Muscle layer of duodenum (tissue), 2 donors: ENCODE measurements at regions not wholly inside any gene's neighbourhood (a gene's known extent, or its start where the extent isn't known, plus 50 kb on each side); places are given as distances from the start of the nearest gene placed in this dataset.
A peak's percentile ranks its signal among the peaks of the same experiment; 100 is the strongest.
"Not testable (repeated sequence)": the region's sequence is repeated elsewhere in the genome, so short reads cannot be mapped to it uniquely, and the experiment has no call there.

Source experiments
- H3K27ac ChIP-seq: one replicate; pipeline ENCODE4 v1.7.0; 2013; ENCODE audit warnings: mild to moderate bottlenecking, low read length
- H3K27me3 ChIP-seq: one replicate; pipeline ENCODE4 v1.7.0; 2013; ENCODE audit warnings: low read depth, mild to moderate bottlenecking, control low read depth, low read length
- H3K36me3 ChIP-seq, 2 donors: one replicate each; pipeline ENCODE4 v1.7.0; 2013; ENCODE audit warnings: low read length in 2 of 2, control low read depth in 1 of 2, mild to moderate bottlenecking in 1 of 2; ENCODE audit not compliant: insufficient read depth in 2 of 2, control insufficient read depth in 1 of 2
- H3K4me1 ChIP-seq, 2 donors: one replicate each; pipeline ENCODE4 v1.7.0; 2013; ENCODE audit warnings: low read length in 2 of 2, mild to moderate bottlenecking in 2 of 2, control low read depth in 1 of 2, moderate library complexity in 1 of 2; ENCODE audit not compliant: insufficient read depth in 2 of 2, control insufficient read depth in 1 of 2
- H3K4me3 ChIP-seq, 2 donors: one replicate each; pipeline ENCODE4 v1.7.0; 2013; ENCODE audit warnings: low read length in 2 of 2, low read depth in 1 of 2, mild to moderate bottlenecking in 1 of 2
- H3K9me3 ChIP-seq, 2 donors: one replicate each; pipeline ENCODE4 v1.7.0; 2013; ENCODE audit warnings: low read length in 2 of 2, control low read depth in 1 of 2, mild to moderate bottlenecking in 1 of 2; ENCODE audit not compliant: control insufficient read depth in 1 of 2
- donor health status: healthy.

- no peak overlapping the region for H3K4me3 ChIP-seq
- no peaks in the 10 kb centered on the region for H3K9me3 ChIP-seq
- no peaks in the 10 kb centered on the region for H3K4me1 ChIP-seq
- H3K27ac ChIP-seq = no peak overlapping the region
- H3K27me3 ChIP-seq = no peaks in the 10 kb centered on the region
- no peaks in the 10 kb centered on the region for H3K36me3 ChIP-seq
These were observed 50.6 kb upstream of the SLC44A3 start for GRCh38 chr1:94769551-94769950.

GRCh38 chr1:94768036-94768435, 52.1 kb upstream of the SLC44A3 start:
- Histone ChIP-seq H3K4me3 (no peak overlapping the region), H3K4me1 (no peaks in the 10 kb centered on the region), H3K9me3 (no peaks in the 10 kb centered on the region), H3K27ac (no peak overlapping the region), H3K36me3 (no peaks in the 10 kb centered on the region), H3K27me3 (no peaks in the 10 kb centered on the region)

- no peaks in the 10 kb centered on the region for H3K9me3 ChIP-seq
- H3K36me3 ChIP-seq = no peaks in the 10 kb centered on the region
- no peaks in the 10 kb centered on the region for H3K4me1 ChIP-seq
- H3K27ac ChIP-seq = no peak overlapping the region
- no peaks in the 10 kb centered on the region for H3K27me3 ChIP-seq
- no peak overlapping the region for H3K4me3 ChIP-seq
These were observed 54.2 kb upstream of the SLC44A3 start for GRCh38 chr1:94765958-94766357.

- H3K36me3 ChIP-seq = no peaks in the 10 kb centered on the region
- H3K4me3 ChIP-seq = no peak overlapping the region
- H3K4me1 ChIP-seq = peaks cover 4 to 5% of the 10 kb centered on the region in 2 donors
- H3K9me3 ChIP-seq = no peaks in the 10 kb centered on the region
- no peak overlapping the region for H3K27ac ChIP-seq
- H3K27me3 ChIP-seq = no peaks in the 10 kb centered on the region
These were observed 61.0 kb upstream of the SLC44A3 start for GRCh38 chr1:94759188-94759587.

- Histone ChIP-seq H3K4me1 (peaks cover 8 to 10% of the 10 kb centered on the region in 2 donors), H3K27me3 (no peaks in the 10 kb centered on the region), H3K9me3 (no peaks in the 10 kb centered on the region), H3K36me3 (no peaks in the 10 kb centered on the region), H3K27ac (no peak overlapping the region), H3K4me3 (no peak overlapping the region)
These were observed 62.2 kb upstream of the SLC44A3 start for GRCh38 chr1:94757931-94758330.

- no peaks in the 10 kb centered on the region for H3K36me3 ChIP-seq
- H3K4me1 ChIP-seq = peaks cover 8 to 10% of the 10 kb centered on the region in 2 donors
- no peaks in the 10 kb centered on the region for H3K9me3 ChIP-seq
- no peaks in the 10 kb centered on the region for H3K27me3 ChIP-seq
- H3K4me3 ChIP-seq = no peak overlapping the region
- H3K27ac ChIP-seq = no peak overlapping the region
These were observed 64.5 kb upstream of the SLC44A3 start for GRCh38 chr1:94755675-94756074.

GRCh38 chr1:94755016-94755415, 65.1 kb upstream of the SLC44A3 start:
- H3K36me3 ChIP-seq, H3K27me3 ChIP-seq, H3K9me3 ChIP-seq, H3K27ac ChIP-seq: not testable (repeated sequence)
- H3K4me1 ChIP-seq = peaks cover 8 to 10% of the 10 kb centered on the region in 2 donors
- peak overlapping the region in 1 of 2 donors; percentile 8 for H3K4me3 ChIP-seq

GRCh38 chr1:94754570-94754969, 65.6 kb upstream of the SLC44A3 start:
- no peak overlapping the region for H3K27ac ChIP-seq
- H3K4me1 ChIP-seq = peaks cover 8 to 10% of the 10 kb centered on the region in 2 donors
- H3K9me3 ChIP-seq = peaks cover 0 to 2% of the 10 kb centered on the region in 2 donors

GRCh38 chr1:94754095-94754494, 66.1 kb upstream of the SLC44A3 start:
- H3K4me3 ChIP-seq = no peak overlapping the region
- H3K27ac ChIP-seq = no peak overlapping the region
- H3K4me1 ChIP-seq = peaks cover 8 to 10% of the 10 kb centered on the region in 2 donors
- peaks cover 0 to 3% of the 10 kb centered on the region in 2 donors for H3K9me3 ChIP-seq
- no peaks in the 10 kb centered on the region for H3K36me3 ChIP-seq
- H3K27me3 ChIP-seq = no peaks in the 10 kb centered on the region

More at GRCh38 chr1:94754570-94754969, 65.6 kb upstream of the SLC44A3 start:
- Histone ChIP-seq H3K36me3 (no peaks in the 10 kb centered on the region), H3K27me3 (no peaks in the 10 kb centered on the region), H3K4me3 (peak overlapping the region in 1 of 2 donors; percentile 8)

- H3K36me3 ChIP-seq = no peaks in the 10 kb centered on the region
- H3K27ac ChIP-seq = no peak overlapping the region
- H3K4me3 ChIP-seq = no peak overlapping the region
- peaks cover 0 to 3% of the 10 kb centered on the region in 2 donors for H3K9me3 ChIP-seq
- H3K27me3 ChIP-seq = no peaks in the 10 kb centered on the region
- H3K4me1 ChIP-seq = peaks cover 8 to 10% of the 10 kb centered on the region in 2 donors
These were observed 66.8 kb upstream of the SLC44A3 start for GRCh38 chr1:94753171-94753972.

- H3K4me3 ChIP-seq, H3K4me1 ChIP-seq, H3K27me3 ChIP-seq, H3K27ac ChIP-seq, H3K9me3 ChIP-seq, H3K36me3 ChIP-seq: not testable (repeated sequence)
These were observed 68.7 kb upstream of the SLC44A3 start for GRCh38 chr1:94751483-94751882.
